ENCODE measurements at regions not wholly inside any gene's neighbourhood (a gene's known extent, or its start where the extent isn't known, plus 50 kb on each side); places are given as distances from the start of the nearest gene placed in this dataset.
A peak's percentile ranks its signal among the peaks of the same experiment; 100 is the strongest.

DNA sequence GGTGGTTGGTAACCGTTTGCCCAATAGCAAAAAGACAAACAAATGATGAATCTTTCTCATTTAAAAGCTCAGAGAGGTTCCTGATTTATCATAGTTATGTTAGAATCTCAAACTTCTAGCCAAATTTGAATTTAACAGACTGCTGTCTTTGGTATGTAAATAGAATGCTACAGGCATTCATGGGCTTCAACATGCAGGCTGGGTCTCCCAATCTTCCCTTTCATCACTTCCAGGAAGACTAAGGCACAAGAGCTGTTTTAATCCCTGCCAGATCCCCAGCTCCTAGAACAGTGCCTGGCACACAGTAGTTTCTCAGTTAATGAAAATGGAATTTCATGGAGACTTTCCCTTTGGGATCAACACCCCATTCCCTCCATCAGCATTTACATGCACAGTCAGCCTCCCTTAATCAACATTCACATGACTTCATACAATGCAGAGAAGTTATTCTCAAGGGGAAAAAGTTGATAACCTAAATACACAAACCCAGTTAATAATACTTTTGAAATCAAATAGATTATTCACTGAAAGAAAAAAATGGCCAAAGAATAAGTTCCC is 107.6 kb upstream of the C1QTNF7 start:
- TF ChIP-seq, protein P1, sequence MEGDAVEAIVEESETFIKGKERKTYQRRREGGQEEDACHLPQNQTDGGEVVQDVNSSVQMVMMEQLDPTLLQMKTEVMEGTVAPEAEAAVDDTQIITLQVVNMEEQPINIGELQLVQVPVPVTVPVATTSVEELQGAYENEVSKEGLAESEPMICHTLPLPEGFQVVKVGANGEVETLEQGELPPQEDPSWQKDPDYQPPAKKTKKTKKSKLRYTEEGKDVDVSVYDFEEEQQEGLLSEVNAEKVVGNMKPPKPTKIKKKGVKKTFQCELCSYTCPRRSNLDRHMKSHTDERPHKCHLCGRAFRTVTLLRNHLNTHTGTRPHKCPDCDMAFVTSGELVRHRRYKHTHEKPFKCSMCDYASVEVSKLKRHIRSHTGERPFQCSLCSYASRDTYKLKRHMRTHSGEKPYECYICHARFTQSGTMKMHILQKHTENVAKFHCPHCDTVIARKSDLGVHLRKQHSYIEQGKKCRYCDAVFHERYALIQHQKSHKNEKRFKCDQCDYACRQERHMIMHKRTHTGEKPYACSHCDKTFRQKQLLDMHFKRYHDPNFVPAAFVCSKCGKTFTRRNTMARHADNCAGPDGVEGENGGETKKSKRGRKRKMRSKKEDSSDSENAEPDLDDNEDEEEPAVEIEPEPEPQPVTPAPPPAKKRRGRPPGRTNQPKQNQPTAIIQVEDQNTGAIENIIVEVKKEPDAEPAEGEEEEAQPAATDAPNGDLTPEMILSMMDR (IDR thresholded peaks at IDR 0.05) = no peak
- H3K4me1 ChIP-seq = peaks cover 0 to 7% (median 0%) of the 10 kb centered on the region in 9 donors
- ATAC-seq (no peak), DNase-seq (no peak)
- no peak overlapping the region for H3K4me3 ChIP-seq
- H3K27me3 ChIP-seq = no peaks in the 10 kb centered on the region
- intact Hi-C loops (cut with DNase I) = no loop called here
- H3K36me3 ChIP-seq = no peaks in the 10 kb centered on the region
- WGBS, 2 donors = 66 to 74% methylated on average over 1 of the region's 1 CpG
- H3K27ac ChIP-seq = no peak overlapping the region
- no peaks in the 10 kb centered on the region for H3K9me3 ChIP-seq

DNA sequence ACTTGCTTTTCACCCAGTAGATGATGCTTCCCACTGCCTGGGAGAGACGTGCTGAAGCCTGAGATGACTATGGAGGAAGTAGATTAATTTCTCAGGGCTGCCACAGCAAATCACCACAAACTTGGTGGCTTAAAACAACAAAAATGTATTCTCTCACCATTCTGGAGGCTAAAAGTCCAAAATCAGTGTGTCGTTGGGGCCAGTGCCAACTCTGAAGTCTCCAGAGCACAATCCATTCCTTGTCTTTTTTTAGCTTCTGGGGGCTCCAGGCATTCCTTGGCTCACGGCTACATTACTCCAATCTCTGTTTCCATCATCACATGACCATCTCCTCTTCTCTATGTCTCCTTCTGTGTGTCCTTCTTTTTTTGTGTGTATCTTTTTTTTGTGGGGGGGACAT is 105.8 kb upstream of the C1QTNF7 start:
- Histone ChIP-seq H3K27ac (no peak overlapping the region), H3K4me3 (no peak overlapping the region), H3K9me3 (peaks cover 0 to 7% (median 0%) of the 10 kb centered on the region in 11 donors), H3K36me3 (no peaks in the 10 kb centered on the region), H3K4me1 (peaks cover 0 to 7% (median 0%) of the 10 kb centered on the region in 9 donors), H3K27me3 (no peaks in the 10 kb centered on the region)
- intact Hi-C loops (cut with DNase I) = no loop called here
- DNase-seq (no peak), ATAC-seq (no peak)
- 18 to 39% methylated on average over 3 of the region's 3 CpGs for WGBS, 2 donors
- TF ChIP-seq, protein P1 (IDR thresholded peaks at IDR 0.05) = no peak

DNA sequence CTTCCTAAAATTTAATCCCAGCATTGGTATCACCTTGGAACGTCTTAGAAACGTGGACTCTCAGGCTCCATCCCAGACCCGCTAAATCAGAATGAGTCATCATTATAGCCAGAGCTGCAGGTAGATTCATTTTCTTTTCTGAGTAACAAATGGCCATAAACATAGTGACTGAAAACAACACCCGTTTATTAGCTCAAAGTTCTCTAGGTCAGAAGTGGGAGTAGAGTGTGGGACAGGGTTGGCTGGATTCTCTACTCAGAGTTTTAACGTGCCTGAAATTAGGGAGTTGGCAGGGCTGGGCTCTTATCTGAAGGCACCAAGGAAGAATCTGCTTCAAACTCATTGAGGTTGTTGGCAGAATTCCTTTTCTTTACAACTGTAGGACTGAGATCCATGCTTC is 101.8 kb upstream of the C1QTNF7 start:
- WGBS, 2 donors = 73 to 75% methylated on average over 5 of the region's 5 CpGs
- Histone ChIP-seq H3K4me1 (peaks cover 0 to 12% (median 0%) of the 10 kb centered on the region in 9 donors), H3K4me3 (no peak overlapping the region), H3K27ac (no peak overlapping the region), H3K9me3 (peaks cover 0 to 7% (median 0%) of the 10 kb centered on the region in 11 donors), H3K36me3 (no peaks in the 10 kb centered on the region), H3K27me3 (no peaks in the 10 kb centered on the region)
- no peak for DNase-seq
- TF ChIP-seq, protein P1 (IDR thresholded peaks at IDR 0.05) = no peak
- ATAC-seq = no peak
- intact Hi-C loops (cut with DNase I) = no loop called here

DNA sequence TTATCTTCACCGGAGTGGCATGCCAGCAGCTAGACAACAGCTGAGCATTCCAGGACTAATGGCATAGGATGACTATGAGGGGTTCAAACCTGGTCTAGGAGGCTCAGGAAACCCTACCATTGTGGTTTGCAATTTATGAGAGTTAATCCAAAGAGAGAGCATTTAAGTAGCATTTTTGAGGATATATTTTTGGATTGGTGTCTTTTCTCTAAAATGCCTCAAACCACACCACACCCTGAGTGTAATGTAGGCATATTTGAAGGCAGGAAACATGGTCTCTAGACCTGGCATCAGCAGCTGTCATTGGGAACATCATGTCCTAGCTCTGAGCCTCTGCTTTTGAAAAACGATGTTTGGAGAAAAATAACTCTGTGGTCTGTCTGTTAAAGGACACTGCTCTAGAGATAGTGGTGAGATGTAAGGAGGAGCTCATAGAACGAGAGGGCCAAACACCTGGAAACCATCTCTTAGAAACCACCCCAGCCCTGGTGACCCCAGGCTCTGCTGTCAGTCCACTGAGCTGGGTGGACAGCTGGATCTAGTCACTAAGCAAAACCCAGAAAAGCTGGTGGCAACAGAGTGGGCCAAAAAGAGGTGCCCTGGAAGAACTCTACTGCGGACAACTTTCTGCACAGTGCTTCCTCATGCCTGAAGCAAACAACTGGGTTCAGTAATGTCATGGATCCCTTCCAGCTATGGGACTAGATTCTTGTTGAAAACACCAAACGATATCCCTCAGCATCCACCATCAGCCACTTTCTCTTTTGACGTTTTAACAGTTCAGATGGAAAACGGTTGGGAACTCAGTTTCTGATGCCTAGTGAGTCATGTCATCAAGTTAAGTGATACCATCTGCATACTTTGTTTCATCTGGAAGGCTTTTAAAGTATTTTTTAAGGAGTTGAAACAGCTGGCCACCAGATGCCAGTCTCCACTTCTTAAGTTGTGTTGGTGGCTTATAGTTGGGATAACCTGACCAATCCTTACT is 100.2 kb upstream of the C1QTNF7 start:
- 61 to 63% methylated on average over 7 of the region's 7 CpGs for WGBS, 2 donors
- intact Hi-C loops (cut with DNase I) = no loop called here
- H3K4me3 ChIP-seq = no peak overlapping the region
- peak overlapping the region in 1 of 10 donors; percentile 33 for H3K27ac ChIP-seq
- H3K36me3 ChIP-seq = no peaks in the 10 kb centered on the region
- peaks cover 0 to 5% (median 0%) of the 10 kb centered on the region in 9 donors for H3K4me1 ChIP-seq
- H3K9me3 ChIP-seq = peaks cover 0 to 7% (median 0%) of the 10 kb centered on the region in 11 donors
- TF ChIP-seq, protein P1 (IDR thresholded peaks at IDR 0.05) = no peak
- DNase-seq = peak in 1 of 2 donors; percentile 13
- peak in 7 of 8 donors; percentile 21 to 72 (median 56) for ATAC-seq
- no peaks in the 10 kb centered on the region for H3K27me3 ChIP-seq
